ENCODE measurements at regions not wholly inside any gene's neighbourhood (a gene's known extent, or its start where the extent isn't known, plus 50 kb on each side); places are given as distances from the start of the nearest gene placed in this dataset.
A peak's percentile ranks its signal among the peaks of the same experiment; 100 is the strongest.

- H3K27ac Mint-ChIP-seq (ENCODE audit: unreplicated experiment), result no peak overlapping the region
- no peaks in the 10 kb centered on the region for H3K36me3 Mint-ChIP-seq (ENCODE audit: unreplicated experiment)
- H3K4me1 Mint-ChIP-seq (ENCODE audit: low read depth, unreplicated experiment), result peaks cover 9% of the 10 kb centered on the region
- no peak overlapping the region for H3K4me3 Mint-ChIP-seq (ENCODE audit: unreplicated experiment)
- TF ChIP-seq CTCF (IDR thresholded peaks at IDR 0.05; ENCODE audit: partially characterized antibody, unreplicated experiment), result no peak
- DNase-seq, result no peak
- H3K9me3 Mint-ChIP-seq (ENCODE audit: unreplicated experiment), result no peaks in the 10 kb centered on the region
- no peaks in the 10 kb centered on the region for H3K27me3 Mint-ChIP-seq (ENCODE audit: unreplicated experiment)
Measured at GRCh38 chr4:188657365-188657764, 518.1 kb downstream of the TRIML1 start.

DNA sequence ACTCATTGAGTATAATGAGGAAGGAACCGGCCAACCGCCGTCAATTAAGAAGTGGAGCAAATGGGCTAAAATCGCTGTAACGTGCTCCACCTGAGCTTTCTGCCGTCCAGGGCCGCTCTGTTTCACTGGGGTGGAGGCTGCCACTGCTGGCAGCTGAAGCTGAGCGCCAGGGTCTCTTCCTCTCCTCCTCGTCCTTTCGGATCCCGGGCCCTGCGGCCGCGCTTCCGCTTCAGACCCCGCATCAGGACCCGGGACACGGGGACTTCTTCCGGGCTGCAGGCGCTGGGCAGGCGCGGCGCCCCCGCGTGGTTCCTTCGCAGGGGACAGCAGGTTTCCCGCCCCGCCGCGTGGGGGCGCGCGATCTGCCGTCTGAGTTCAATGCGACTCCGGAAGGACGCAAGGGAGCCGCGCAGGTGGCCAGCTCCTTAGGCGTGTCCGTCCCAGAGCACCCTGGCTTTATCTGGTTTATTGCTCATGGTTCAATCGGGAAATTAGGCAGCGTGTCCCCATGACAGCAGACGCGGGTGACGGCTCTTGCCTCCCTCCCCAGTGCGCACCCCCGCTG is 519.8 kb downstream of the TRIML1 start:
- no peaks in the 10 kb centered on the region for H3K9me3 Mint-ChIP-seq (ENCODE audit: unreplicated experiment)
- H3K36me3 Mint-ChIP-seq (ENCODE audit: unreplicated experiment), result no peaks in the 10 kb centered on the region
- no peak for TF ChIP-seq CTCF (IDR thresholded peaks at IDR 0.05; ENCODE audit: partially characterized antibody, unreplicated experiment)
- H3K4me3 Mint-ChIP-seq (ENCODE audit: unreplicated experiment), result no peak overlapping the region
- DNase-seq, result no peak
- no peaks in the 10 kb centered on the region for H3K27me3 Mint-ChIP-seq (ENCODE audit: unreplicated experiment)
- H3K4me1 Mint-ChIP-seq (ENCODE audit: low read depth, unreplicated experiment), result peaks cover 9% of the 10 kb centered on the region
- no peak overlapping the region for H3K27ac Mint-ChIP-seq (ENCODE audit: unreplicated experiment)

DNA sequence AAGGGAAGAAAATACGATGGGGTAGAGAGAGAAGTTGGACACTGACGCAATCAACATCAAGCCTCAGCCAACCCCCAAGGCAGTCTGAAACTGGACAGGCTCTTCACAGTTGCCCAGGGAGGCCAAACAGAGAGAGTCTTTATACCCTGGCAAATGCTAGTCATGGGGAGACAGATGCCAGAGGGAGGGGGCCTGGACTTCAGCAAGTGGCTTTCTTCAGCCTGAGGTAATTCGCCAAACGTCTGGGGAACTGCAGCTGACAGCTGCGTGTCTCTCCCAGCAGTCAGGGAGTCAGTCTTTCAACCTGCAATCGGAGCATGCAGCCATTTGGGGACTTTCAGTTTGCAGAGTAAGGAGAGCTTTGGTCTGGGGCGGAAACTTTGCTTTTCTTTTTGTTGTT is 521.6 kb downstream of the TRIML1 start:
- no peak for TF ChIP-seq CTCF (IDR thresholded peaks at IDR 0.05; ENCODE audit: partially characterized antibody, unreplicated experiment)
- Mint-ChIP-seq H3K4me3 (ENCODE audit: unreplicated experiment) (no peak overlapping the region), H3K36me3 (ENCODE audit: unreplicated experiment) (no peaks in the 10 kb centered on the region), H3K27ac (ENCODE audit: unreplicated experiment) (peak overlapping the region; percentile 7), H3K4me1 (ENCODE audit: low read depth, unreplicated experiment) (peaks cover 9% of the 10 kb centered on the region), H3K27me3 (ENCODE audit: unreplicated experiment) (no peaks in the 10 kb centered on the region), H3K9me3 (ENCODE audit: unreplicated experiment) (no peaks in the 10 kb centered on the region)
- peak; percentile 32 for DNase-seq

- Mint-ChIP-seq H3K27me3 (ENCODE audit: unreplicated experiment) (no peaks in the 10 kb centered on the region), H3K4me3 (ENCODE audit: unreplicated experiment) (no peak overlapping the region), H3K27ac (ENCODE audit: unreplicated experiment) (no peak overlapping the region), H3K4me1 (ENCODE audit: low read depth, unreplicated experiment) (peaks cover 9% of the 10 kb centered on the region), H3K36me3 (ENCODE audit: unreplicated experiment) (no peaks in the 10 kb centered on the region), H3K9me3 (ENCODE audit: unreplicated experiment) (no peaks in the 10 kb centered on the region)
- DNase-seq, result no peak
- no peak for TF ChIP-seq CTCF (IDR thresholded peaks at IDR 0.05; ENCODE audit: partially characterized antibody, unreplicated experiment)
Measured at GRCh38 chr4:188661502-188661901, 522.3 kb downstream of the TRIML1 start.

DNA sequence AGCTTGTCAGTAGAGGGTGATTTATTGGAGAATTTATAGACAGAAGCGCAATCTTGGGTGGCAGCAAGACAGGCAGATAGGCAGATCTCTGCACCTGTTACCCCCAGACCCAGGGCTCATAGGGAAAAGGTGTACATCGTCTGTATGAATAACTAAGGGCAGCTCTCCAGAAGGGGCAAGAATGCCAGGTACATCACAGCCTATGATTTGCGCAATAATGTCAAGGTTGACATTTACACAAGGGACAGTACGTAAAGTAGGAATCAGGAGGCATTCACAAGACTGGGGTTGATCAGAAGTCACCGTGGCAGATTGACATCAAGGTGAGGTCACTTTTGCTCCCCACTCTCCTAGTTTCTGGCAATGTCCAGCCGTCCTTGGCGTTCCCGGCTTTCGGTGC is 524.1 kb downstream of the TRIML1 start:
- no peaks in the 10 kb centered on the region for H3K27me3 Mint-ChIP-seq (ENCODE audit: unreplicated experiment)
- DNase-seq, result no peak
- H3K4me3 Mint-ChIP-seq (ENCODE audit: unreplicated experiment), result no peak overlapping the region
- H3K9me3 Mint-ChIP-seq (ENCODE audit: unreplicated experiment), result no peaks in the 10 kb centered on the region
- H3K27ac Mint-ChIP-seq (ENCODE audit: unreplicated experiment), result no peak overlapping the region
- H3K36me3 Mint-ChIP-seq (ENCODE audit: unreplicated experiment), result no peaks in the 10 kb centered on the region
- TF ChIP-seq CTCF (IDR thresholded peaks at IDR 0.05; ENCODE audit: partially characterized antibody, unreplicated experiment), result no peak
- peaks cover 9% of the 10 kb centered on the region for H3K4me1 Mint-ChIP-seq (ENCODE audit: low read depth, unreplicated experiment)

Data from glutamatergic neuron (in vitro differentiated cells).